Activated CD4-positive, alpha-beta T cell treated with anti-CD3 and anti-CD28 coated beads, Interleukin-2, Interleukin-6, amounts not matched to agents 100 ng/mL and 50 ng/mL, durations not matched to agents 16 hours and 8 hours (primary cell): ENCODE measurements at regions not wholly inside any gene's neighbourhood (a gene's known extent, or its start where the extent isn't known, plus 50 kb on each side); places are given as distances from the start of the nearest gene placed in this dataset.

Experiments
- DNase-seq: peaks from one replicate; pipeline ENCODE4 v3.0.0-alpha.2; 2020

- no peak for DNase-seq
Measured at GRCh38 chr1:217193151-217193550, 437.7 kb downstream of the GPATCH2 start.

- DNase-seq = no peak
Measured at GRCh38 chr1:217191441-217191840, 439.4 kb downstream of the GPATCH2 start.

- no peak for DNase-seq
Measured at GRCh38 chr1:217190359-217190758, 440.5 kb downstream of the GPATCH2 start.

- DNase-seq = no peak
Measured at GRCh38 chr1:217189362-217189761, 441.5 kb downstream of the GPATCH2 start.

- DNase-seq = no peak
Measured at GRCh38 chr1:217188280-217189237, 442.3 kb downstream of the GPATCH2 start.

- DNase-seq = no peak
Measured at GRCh38 chr1:217186664-217187063, 444.2 kb downstream of the GPATCH2 start.

- no peak for DNase-seq
Measured at GRCh38 chr1:217184854-217185253, 446.0 kb downstream of the GPATCH2 start.

GRCh38 chr1:217182992-217183391 is 447.9 kb downstream of the GPATCH2 start:
- DNase-seq = no peak

- no peak for DNase-seq
Measured at GRCh38 chr1:217181756-217182155, 449.1 kb downstream of the GPATCH2 start.

GRCh38 chr1:217181176-217181746 is 449.6 kb downstream of the GPATCH2 start:
- DNase-seq = no peak

GRCh38 chr1:217180443-217180842 is 450.4 kb downstream of the GPATCH2 start:
- DNase-seq = no peak

GRCh38 chr1:217164403-217164802 is 441.2 kb upstream of the ESRRG start:
- DNase-seq = no peak

GRCh38 chr1:217153361-217153760 is 430.1 kb upstream of the ESRRG start:
- DNase-seq = no peak

GRCh38 chr1:217150366-217150765 is 427.1 kb upstream of the ESRRG start:
- no peak for DNase-seq

GRCh38 chr1:217149791-217150190 is 426.6 kb upstream of the ESRRG start:
- no peak for DNase-seq

GRCh38 chr1:217141711-217142110 is 418.5 kb upstream of the ESRRG start:
- no peak for DNase-seq

- no peak for DNase-seq
Measured at GRCh38 chr1:217140041-217140901, 417.0 kb upstream of the ESRRG start.

- DNase-seq = no peak
Measured at GRCh38 chr1:217139513-217139912, 416.3 kb upstream of the ESRRG start.

- no peak for DNase-seq
Measured at GRCh38 chr1:217138799-217139466, 415.7 kb upstream of the ESRRG start.

GRCh38 chr1:217138173-217138765 is 415.0 kb upstream of the ESRRG start:
- DNase-seq = no peak

GRCh38 chr1:217137210-217137881 is 414.1 kb upstream of the ESRRG start:
- DNase-seq = no peak

GRCh38 chr1:217136895-217137205 is 413.6 kb upstream of the ESRRG start:
- no peak for DNase-seq
